T-helper 17 cell (primary cell): ENCODE measurements at regions not wholly inside any gene's neighbourhood (a gene's known extent, or its start where the extent isn't known, plus 50 kb on each side); places are given as distances from the start of the nearest gene placed in this dataset.

Experiments used
- ATAC-seq: fragments of 150-1000 bp; cut with Tn5 transposase; 2 replicates; pipeline ENCODE4 v1.10.0; 2021; ENCODE audit warnings: mild to moderate bottlenecking, moderate library complexity
- DNase-seq, 3 donors: peaks; one replicate each; pipeline versions ENCODE4 v3.0.0 to v3.0.0-alpha.2; 2020 to 2021
- H3K9me3 ChIP-seq: one replicate; pipeline ENCODE4 v1.7.0; 2013; ENCODE audit warnings: low read length, mild to moderate bottlenecking; ENCODE audit not compliant: control insufficient read depth, poor library complexity, severe bottlenecking
- H3K27ac Mint-ChIP-seq: one replicate; pipeline ENCODE4 v1.8.0; 2022; ENCODE audit warnings: mild to moderate bottlenecking, moderate library complexity, mixed read lengths
- H3K27me3 Mint-ChIP-seq: one replicate; pipeline ENCODE4 v1.8.0; 2022; ENCODE audit warnings: mixed read lengths
- H3K36me3 Mint-ChIP-seq: one replicate; pipeline ENCODE4 v1.8.0; 2022; ENCODE audit warnings: low read depth, mixed read lengths
- H3K4me1 Mint-ChIP-seq: one replicate; pipeline ENCODE4 v1.8.0; 2022; ENCODE audit warnings: mild to moderate bottlenecking, mixed read lengths
- H3K4me3 Mint-ChIP-seq: one replicate; pipeline ENCODE4 v1.8.0; 2022; ENCODE audit warnings: mild to moderate bottlenecking, moderate library complexity, mixed read lengths

GRCh38 chr2:60371219-60371618 is 182.2 kb downstream of the BCL11A start:
- no peak overlapping the region for H3K4me3 Mint-ChIP-seq
- peaks cover 10% of the 10 kb centered on the region for H3K27me3 Mint-ChIP-seq
- no peak overlapping the region for H3K27ac Mint-ChIP-seq
- peaks cover 8% of the 10 kb centered on the region for H3K4me1 Mint-ChIP-seq
- ATAC-seq, result no peak
- DNase-seq, result no peak
- no peaks in the 10 kb centered on the region for H3K36me3 Mint-ChIP-seq
- H3K9me3 ChIP-seq, result no peaks in the 10 kb centered on the region

DNA sequence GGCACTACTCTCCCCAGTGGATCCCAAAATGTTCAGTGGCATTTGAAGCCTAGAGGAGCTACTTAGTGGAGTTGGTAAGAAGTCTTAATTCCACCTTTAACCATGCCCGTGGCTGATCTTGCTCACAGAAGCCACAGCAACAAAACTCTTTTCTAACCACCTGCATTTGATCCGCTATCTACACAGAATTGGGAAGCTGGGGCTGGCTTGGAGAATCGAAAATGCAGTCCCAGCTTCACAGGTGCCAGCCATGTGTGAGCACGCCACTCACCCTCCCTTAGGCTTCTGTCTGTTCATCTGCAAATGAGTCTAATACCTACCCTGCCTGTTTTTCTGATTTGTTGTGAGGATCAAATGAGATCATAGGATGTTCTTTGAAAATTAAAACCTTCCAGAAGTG is 182.6 kb downstream of the BCL11A start:
- no peak overlapping the region for H3K27ac Mint-ChIP-seq
- no peaks in the 10 kb centered on the region for H3K9me3 ChIP-seq
- DNase-seq (no peak), ATAC-seq (no peak)
- H3K36me3 Mint-ChIP-seq, result no peaks in the 10 kb centered on the region
- H3K4me3 Mint-ChIP-seq, result no peak overlapping the region
- H3K4me1 Mint-ChIP-seq, result peaks cover 8% of the 10 kb centered on the region
- H3K27me3 Mint-ChIP-seq, result peaks cover 13% of the 10 kb centered on the region

- Mint-ChIP-seq H3K4me3 (no peak overlapping the region), H3K27ac (no peak overlapping the region), H3K27me3 (peaks cover 10% of the 10 kb centered on the region), H3K36me3 (no peaks in the 10 kb centered on the region), H3K4me1 (peaks cover 8% of the 10 kb centered on the region)
- DNase-seq (no peak), ATAC-seq (no peak)
- H3K9me3 ChIP-seq, result no peaks in the 10 kb centered on the region
Measured at GRCh38 chr2:60368456-60368855, 185.0 kb downstream of the BCL11A start.

GRCh38 chr2:60366135-60366712 is 187.2 kb downstream of the BCL11A start:
- H3K36me3 Mint-ChIP-seq, result no peaks in the 10 kb centered on the region
- H3K27ac Mint-ChIP-seq, result no peak overlapping the region
- H3K4me1 Mint-ChIP-seq, result peaks cover 8% of the 10 kb centered on the region
- no peak for DNase-seq
- peaks cover 5% of the 10 kb centered on the region for H3K27me3 Mint-ChIP-seq
- H3K9me3 ChIP-seq, result no peaks in the 10 kb centered on the region
- H3K4me3 Mint-ChIP-seq, result no peak overlapping the region
- no peak for ATAC-seq

DNA sequence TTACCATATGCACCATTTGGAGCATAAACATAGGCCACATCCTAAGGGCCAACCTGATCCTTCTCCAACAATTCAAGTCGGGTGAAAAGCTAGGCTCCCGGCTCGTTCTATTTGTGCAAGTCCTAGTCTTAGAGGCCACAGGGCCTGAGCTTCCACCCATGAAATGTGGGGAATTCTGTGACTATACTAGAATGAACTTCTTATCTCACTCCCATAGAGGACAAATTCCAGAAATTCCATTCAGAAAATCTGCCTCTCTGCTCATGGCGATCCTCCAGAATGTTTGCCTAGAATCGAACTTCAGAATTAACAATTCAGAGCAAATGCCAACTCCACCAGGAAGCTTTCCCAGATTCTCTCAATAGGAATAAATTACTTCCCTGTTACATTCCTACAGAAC is 187.9 kb downstream of the BCL11A start:
- ATAC-seq, result no peak
- Mint-ChIP-seq H3K36me3 (no peaks in the 10 kb centered on the region), H3K4me3 (no peak overlapping the region), H3K27me3 (peaks cover 6% of the 10 kb centered on the region), H3K4me1 (peaks cover 8% of the 10 kb centered on the region), H3K27ac (no peak overlapping the region)
- no peak for DNase-seq
- H3K9me3 ChIP-seq, result no peaks in the 10 kb centered on the region

- no peaks in the 10 kb centered on the region for H3K36me3 Mint-ChIP-seq
- no peak overlapping the region for H3K4me3 Mint-ChIP-seq
- ATAC-seq (no peak), DNase-seq (no peak)
- H3K27ac Mint-ChIP-seq, result peak overlapping the region; percentile 60
- H3K27me3 Mint-ChIP-seq, result peaks cover 15% of the 10 kb centered on the region
- no peaks in the 10 kb centered on the region for H3K4me1 Mint-ChIP-seq
- H3K9me3 ChIP-seq, result no peaks in the 10 kb centered on the region
Measured at GRCh38 chr2:60364491-60364890, 189.0 kb downstream of the BCL11A start.

- Mint-ChIP-seq H3K27ac (no peak overlapping the region), H3K27me3 (peaks cover 27% of the 10 kb centered on the region), H3K4me1 (peaks cover under 1% of the 10 kb centered on the region), H3K4me3 (no peak overlapping the region), H3K36me3 (peaks cover 2% of the 10 kb centered on the region)
- H3K9me3 ChIP-seq, result no peaks in the 10 kb centered on the region
- ATAC-seq (no peak), DNase-seq (no peak)
Measured at GRCh38 chr2:60361498-60361897, 192.0 kb downstream of the BCL11A start.

DNA sequence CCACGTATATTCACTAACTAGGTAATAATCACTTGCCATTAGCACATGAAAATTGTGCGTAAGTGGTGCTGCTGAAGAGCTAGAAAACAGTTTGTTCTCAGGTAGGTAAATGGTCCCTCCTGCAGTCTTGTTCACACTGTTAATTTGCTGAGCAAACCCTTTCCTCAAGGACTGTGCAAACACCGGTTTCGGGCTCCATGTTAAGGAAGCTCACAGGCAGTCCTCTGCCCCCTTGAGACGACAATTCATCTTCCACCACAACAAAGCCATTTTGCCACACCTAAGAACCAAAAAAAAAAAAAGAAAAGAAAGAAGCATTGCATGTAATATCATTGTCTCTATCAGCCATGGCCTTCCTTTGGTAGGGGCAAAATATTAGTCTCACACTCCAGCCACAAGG is 193.9 kb downstream of the BCL11A start:
- DNase-seq (no peak), ATAC-seq (no peak)
- Mint-ChIP-seq H3K27ac (no peak overlapping the region), H3K4me3 (no peak overlapping the region), H3K27me3 (peaks cover 32% of the 10 kb centered on the region), H3K4me1 (peaks cover 6% of the 10 kb centered on the region), H3K36me3 (peaks cover 2% of the 10 kb centered on the region)
- H3K9me3 ChIP-seq, result no peaks in the 10 kb centered on the region

DNA sequence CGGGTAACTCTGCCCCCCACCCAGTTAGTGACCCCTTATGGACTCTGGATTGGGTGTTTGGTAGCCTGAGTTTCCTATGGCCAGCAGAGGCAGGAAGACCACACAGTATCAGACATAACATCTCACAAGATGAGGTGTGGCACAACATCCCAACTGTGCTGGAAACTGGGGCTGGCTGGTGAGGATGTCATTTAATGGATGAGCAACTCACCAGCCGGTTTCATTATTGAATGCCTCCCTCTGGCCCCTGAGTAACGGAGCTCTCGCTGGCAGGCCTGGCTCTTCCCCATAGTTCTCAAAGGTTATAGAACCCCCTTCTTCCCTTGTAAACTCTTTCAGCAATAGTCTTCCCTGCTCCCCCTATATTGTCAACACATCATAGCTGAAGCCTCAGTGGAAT is 195.0 kb downstream of the BCL11A start:
- H3K4me3 Mint-ChIP-seq, result no peak overlapping the region
- H3K27ac Mint-ChIP-seq, result no peak overlapping the region
- no peak for DNase-seq
- H3K4me1 Mint-ChIP-seq, result peaks cover 6% of the 10 kb centered on the region
- peaks cover 2% of the 10 kb centered on the region for H3K36me3 Mint-ChIP-seq
- H3K9me3 ChIP-seq, result no peaks in the 10 kb centered on the region
- peaks cover 42% of the 10 kb centered on the region for H3K27me3 Mint-ChIP-seq
- no peak for ATAC-seq

- peaks cover 6% of the 10 kb centered on the region for H3K4me1 Mint-ChIP-seq
- H3K9me3 ChIP-seq, result no peaks in the 10 kb centered on the region
- DNase-seq, result no peak
- peaks cover 3% of the 10 kb centered on the region for H3K36me3 Mint-ChIP-seq
- no peak overlapping the region for H3K27ac Mint-ChIP-seq
- ATAC-seq, result no peak
- H3K27me3 Mint-ChIP-seq, result peaks cover 47% of the 10 kb centered on the region
- H3K4me3 Mint-ChIP-seq, result no peak overlapping the region
Measured at GRCh38 chr2:60357996-60358395, 195.5 kb downstream of the BCL11A start.

GRCh38 chr2:60356346-60356745 is 197.1 kb downstream of the BCL11A start:
- Mint-ChIP-seq H3K27ac (peak overlapping the region; percentile 80), H3K36me3 (peaks cover 4% of the 10 kb centered on the region), H3K27me3 (peaks cover 55% of the 10 kb centered on the region), H3K4me3 (no peak overlapping the region), H3K4me1 (peaks cover 6% of the 10 kb centered on the region)
- DNase-seq (no peak), ATAC-seq (no peak)
- no peaks in the 10 kb centered on the region for H3K9me3 ChIP-seq

GRCh38 chr2:60355849-60356261 is 197.6 kb downstream of the BCL11A start:
- Mint-ChIP-seq H3K4me3 (no peak overlapping the region), H3K4me1 (peaks cover 6% of the 10 kb centered on the region), H3K36me3 (peaks cover 4% of the 10 kb centered on the region), H3K27ac (peak overlapping the region; percentile 80), H3K27me3 (peaks cover 55% of the 10 kb centered on the region)
- no peak for ATAC-seq
- no peaks in the 10 kb centered on the region for H3K9me3 ChIP-seq
- no peak for DNase-seq

DNA sequence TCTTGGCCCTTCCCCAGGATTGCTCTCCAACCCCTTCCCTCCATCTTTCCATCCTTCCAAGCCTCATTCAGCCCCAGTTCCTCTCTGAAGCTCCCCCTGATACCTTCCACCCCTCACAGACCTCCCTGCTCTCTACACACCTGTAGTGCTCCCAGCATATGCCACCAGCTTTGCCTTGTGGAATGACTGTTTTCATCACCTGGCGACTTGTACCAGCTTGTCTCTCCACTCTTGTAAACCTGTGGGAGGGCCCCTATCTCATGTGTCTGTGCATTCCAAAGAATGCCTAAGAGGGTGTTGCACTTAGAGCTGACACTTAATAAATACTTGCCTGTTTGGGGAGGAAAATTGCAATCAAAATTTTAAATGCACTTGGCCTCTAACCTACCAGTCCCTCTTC is 198.7 kb downstream of the BCL11A start:
- H3K4me3 Mint-ChIP-seq, result no peak overlapping the region
- no peak overlapping the region for H3K27ac Mint-ChIP-seq
- no peaks in the 10 kb centered on the region for H3K9me3 ChIP-seq
- DNase-seq (no peak), ATAC-seq (no peak)
- H3K4me1 Mint-ChIP-seq, result peaks cover 6% of the 10 kb centered on the region
- peaks cover 47% of the 10 kb centered on the region for H3K27me3 Mint-ChIP-seq
- peaks cover 4% of the 10 kb centered on the region for H3K36me3 Mint-ChIP-seq

DNA sequence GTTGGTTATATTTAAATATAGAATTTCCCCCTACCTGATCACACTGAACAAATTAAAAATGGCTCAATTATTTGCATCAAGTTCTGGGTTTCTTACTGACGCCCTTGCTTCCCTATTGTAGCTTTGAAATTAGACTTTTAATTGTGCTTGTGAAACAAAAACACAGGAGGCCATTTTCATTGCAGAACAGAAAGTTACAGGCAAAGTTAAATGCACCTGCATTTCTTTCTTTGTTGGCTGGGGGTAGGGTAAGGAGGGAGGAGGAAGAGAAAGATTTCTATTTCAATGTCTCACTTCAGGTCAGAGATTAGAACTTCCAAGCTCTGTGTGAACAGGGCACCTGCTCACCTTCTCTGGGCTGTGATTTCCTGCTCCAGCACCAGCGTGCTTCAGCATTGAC is 199.6 kb downstream of the BCL11A start:
- no peak overlapping the region for H3K4me3 Mint-ChIP-seq
- H3K27ac Mint-ChIP-seq, result no peak overlapping the region
- peaks cover 4% of the 10 kb centered on the region for H3K36me3 Mint-ChIP-seq

More for the DNA sequence above, 199.6 kb downstream of the BCL11A start:
- H3K9me3 ChIP-seq, result no peaks in the 10 kb centered on the region
- DNase-seq (no peak), ATAC-seq (peak; percentile 47)
- peaks cover 6% of the 10 kb centered on the region for H3K4me1 Mint-ChIP-seq
- peaks cover 38% of the 10 kb centered on the region for H3K27me3 Mint-ChIP-seq
